Testis (tissue), 2 donors: ENCODE measurements at regions not wholly inside any gene's neighbourhood (a gene's known extent, or its start where the extent isn't known, plus 50 kb on each side); places are given as distances from the start of the nearest gene placed in this dataset.
A peak's percentile ranks its signal among the peaks of the same experiment; 100 is the strongest.

Source experiments
- POLR2A ChIP-seq: fragments of 450-650 bp; IDR thresholded peaks from one replicate; pipeline ENCODE4 v1.6.1; 2017; ENCODE audit warnings: antibody characterized with exemption, mild to moderate bottlenecking, moderate library complexity
- TF ChIP-seq, protein P1 (sequence below), 3 experiments: fragments of 450-650 bp in 2 of 3; fragments of 200-600 bp in 1 of 3; sonication (generic) in 1 of 3; IDR thresholded peaks; one replicate each; pipeline ENCODE4 v1.5.1; 2016 to 2019; ENCODE audit warnings: antibody characterized with exemption in 3 of 3, mild to moderate bottlenecking in 2 of 3, moderate library complexity in 1 of 3

- TF ChIP-seq, protein P1, sequence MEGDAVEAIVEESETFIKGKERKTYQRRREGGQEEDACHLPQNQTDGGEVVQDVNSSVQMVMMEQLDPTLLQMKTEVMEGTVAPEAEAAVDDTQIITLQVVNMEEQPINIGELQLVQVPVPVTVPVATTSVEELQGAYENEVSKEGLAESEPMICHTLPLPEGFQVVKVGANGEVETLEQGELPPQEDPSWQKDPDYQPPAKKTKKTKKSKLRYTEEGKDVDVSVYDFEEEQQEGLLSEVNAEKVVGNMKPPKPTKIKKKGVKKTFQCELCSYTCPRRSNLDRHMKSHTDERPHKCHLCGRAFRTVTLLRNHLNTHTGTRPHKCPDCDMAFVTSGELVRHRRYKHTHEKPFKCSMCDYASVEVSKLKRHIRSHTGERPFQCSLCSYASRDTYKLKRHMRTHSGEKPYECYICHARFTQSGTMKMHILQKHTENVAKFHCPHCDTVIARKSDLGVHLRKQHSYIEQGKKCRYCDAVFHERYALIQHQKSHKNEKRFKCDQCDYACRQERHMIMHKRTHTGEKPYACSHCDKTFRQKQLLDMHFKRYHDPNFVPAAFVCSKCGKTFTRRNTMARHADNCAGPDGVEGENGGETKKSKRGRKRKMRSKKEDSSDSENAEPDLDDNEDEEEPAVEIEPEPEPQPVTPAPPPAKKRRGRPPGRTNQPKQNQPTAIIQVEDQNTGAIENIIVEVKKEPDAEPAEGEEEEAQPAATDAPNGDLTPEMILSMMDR (IDR thresholded peaks at IDR 0.05) = peak in 1 of 3 experiments; percentile 45
- no peak for TF ChIP-seq POLR2A
Measured at GRCh38 chr6:100099189-100100074, 105.4 kb upstream of the MCHR2 start.
